Heart right ventricle (tissue), 16 donors: ENCODE measurements at regions not wholly inside any gene's neighbourhood (a gene's known extent, or its start where the extent isn't known, plus 50 kb on each side); places are given as distances from the start of the nearest gene placed in this dataset.

Source experiments
- ATAC-seq, 8 donors: fragments of 200-7000 bp; cut with Tn5 transposase; one replicate each; pipeline ENCODE4 v1.9.1; 2020; ENCODE audit warnings: mild to moderate bottlenecking in 8 of 8, moderate library complexity in 8 of 8, moderate number of reproducible peaks in 1 of 8
- DNase-seq, 2 donors: peaks; one replicate each; pipeline ENCODE4 v3.0.0-alpha.2; 2020
- H3K27ac ChIP-seq, 10 donors: fragments of 200-600 bp; sonication (generic) in 2 of 10; one replicate each; pipeline versions ENCODE4 v1.5.0 to v1.8.0; 2020 to 2022; ENCODE audit warnings: mild to moderate bottlenecking in 3 of 10
- H3K27me3 ChIP-seq, 7 donors: fragments of 200-600 bp; one replicate each; pipeline ENCODE4 v1.8.0; 2021 to 2022; ENCODE audit warnings: mild to moderate bottlenecking in 2 of 7
- H3K36me3 ChIP-seq, 9 donors: fragments of 200-600 bp; sonication (generic) in 1 of 9; one replicate each; pipeline versions ENCODE4 v1.5.0 to v1.8.0; 2020 to 2022; ENCODE audit warnings: mild to moderate bottlenecking in 2 of 9
- H3K4me1 ChIP-seq, 9 donors: fragments of 200-600 bp; sonication (generic) in 1 of 9; one replicate each; pipeline versions ENCODE4 v1.5.0 to v1.8.0; 2020 to 2022; ENCODE audit warnings: mild to moderate bottlenecking in 4 of 9
- H3K4me3 ChIP-seq, 10 donors: fragments of 200-600 bp; sonication (generic) in 2 of 10; one replicate each; pipeline versions ENCODE4 v1.5.0 to v1.8.0; 2020 to 2022; ENCODE audit warnings: mild to moderate bottlenecking in 7 of 10, moderate library complexity in 2 of 10
- H3K9me3 ChIP-seq, 11 donors: fragments of 200-600 bp in 10 of 11; sonication (generic) in 2 of 11; one replicate each; pipeline versions ENCODE4 v1.5.0 to v1.8.0; 2013 to 2022; ENCODE audit warnings: mild to moderate bottlenecking in 2 of 11, control low read depth in 1 of 11, moderate library complexity in 1 of 11
- CTCF ChIP-seq, 9 donors: fragments of 200-600 bp; sonication (generic) in 2 of 9; IDR thresholded peaks; one replicate each; pipeline versions ENCODE4 v1.5.0 to v1.8.0; 2021 to 2022; ENCODE audit warnings: antibody characterized with exemption in 9 of 9, mild to moderate bottlenecking in 5 of 9, moderate library complexity in 1 of 9
- whole genome bisulfite sequencing, 2 donors: extraction: QIAGEN DNeasy Blood & Tissue Kit; methylation state at CpG; one replicate each; pipeline ENCODE4 v1.1.7; 2013; ENCODE audit warnings: inconsistent platforms in 1 of 2; 5-methylcytosine and 5-hydroxymethylcytosine counted together
- intact Hi-C, 10 donors: fragments of 100-400 bp; cut with DNase I; formaldehyde crosslinking; loops; one replicate each; pipeline versions ENCODE4 v1.11.1 to v1.14.2; 2022
- donor health status: Arrhythmogenic right ventricular cardiomyopathy.
- donor health status: ischemic (EF 13 %, LVEDD 7.1; RV severe dilation, severe dysfunction).
- donor health status: healthy with polysubstance abuse.
- donor health status: DM: no; HTN: yes; CAD: no.
- donor health status: DM: no; HTN: no; CAD: no.
- donor health status: ischemic (EF 25% LVEDD 6.9; RV normal size, moderate dysfunction).
- donor health status: ischemic (EF 25% LVEDD 5.7; RV mildly dilated, moderate dysfunction).
- donor health status: healthy.
- donor health status: DM: yes; HTN: yes; CAD: no.
- donor health status: Ischemic cardiomyopathy.
- donor health status: ischemic (EF 35%, LVEDD 5.7; RV mildly dilated, moderate dysfunction).
- donor health status: nonischemic (EF 11% LVEDD 7.7; RV severe dilation, severe dysfunction).
- donor health status: DM: yes; HTN: yes; CAD: no.
- donor health status: PGD.
- donor health status: ischemic (EF 29% LVEDD 5.4; RV normal size, mild dysfunction).
- donor health status: nonischemic (EF 23%, LVEDD 6.1; RV moderate dilation, normal function).

DNA sequence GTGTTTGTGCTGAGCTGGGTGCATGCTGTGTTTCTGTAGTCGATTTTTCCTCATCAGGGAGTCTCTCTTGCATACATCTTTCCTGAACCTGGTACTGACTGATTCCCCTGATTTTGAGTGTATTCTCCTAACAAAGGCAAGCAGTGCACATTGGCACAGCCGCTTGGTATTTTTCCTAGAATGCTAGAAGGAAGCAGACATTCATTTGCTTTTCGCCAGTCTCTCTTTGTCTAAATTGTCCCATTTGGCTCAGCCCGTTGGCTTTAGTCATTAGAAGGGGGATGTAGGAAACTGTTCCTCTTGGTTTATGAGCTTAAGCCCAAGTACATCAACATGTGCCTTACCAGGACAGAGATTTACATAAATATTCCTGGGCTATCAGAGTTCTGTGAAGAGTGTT is 266.1 kb upstream of the TMTC4 start:
- 69 to 76% methylated on average over 4 of the region's 4 CpGs for WGBS, 2 donors
- Histone ChIP-seq H3K27ac (no peak overlapping the region), H3K4me1 (no peaks in the 10 kb centered on the region), H3K4me3 (no peak overlapping the region), H3K27me3 (no peaks in the 10 kb centered on the region), H3K36me3 (no peaks in the 10 kb centered on the region), H3K9me3 (no peaks in the 10 kb centered on the region)
- DNase-seq = no peak
- ATAC-seq = no peak
- intact Hi-C loops = no loop called here
- no peak for TF ChIP-seq CTCF (IDR thresholded peaks at IDR 0.05)

DNA sequence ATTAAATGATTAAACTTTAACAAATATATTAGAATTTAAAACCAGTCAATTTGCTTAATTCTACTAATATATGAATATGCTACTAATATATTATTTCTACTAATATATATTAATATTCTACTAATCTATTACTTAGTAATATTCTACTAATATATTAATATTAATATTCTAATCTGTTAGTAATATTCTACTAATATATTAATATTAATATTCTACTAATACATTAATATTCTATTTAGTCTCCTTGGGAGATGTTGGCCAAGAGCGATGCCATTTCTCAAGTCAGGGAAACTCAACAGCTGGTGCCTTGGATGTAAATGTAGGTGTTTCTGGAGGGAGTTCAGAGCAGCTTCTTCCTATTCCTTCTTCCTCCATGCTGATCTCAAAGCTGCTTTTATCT is 259.2 kb upstream of the TMTC4 start:
- WGBS, 2 donors = 90 to 94% methylated on average over 1 of the region's 1 CpG
- H3K9me3 ChIP-seq = no peaks in the 10 kb centered on the region
- no peak overlapping the region for H3K27ac ChIP-seq
- H3K4me3 ChIP-seq = no peak overlapping the region
- H3K27me3 ChIP-seq = peaks cover 0 to 4% (median 0%) of the 10 kb centered on the region in 7 donors
- no peak for DNase-seq
- intact Hi-C loops = no loop called here
- H3K36me3 ChIP-seq = no peaks in the 10 kb centered on the region
- no peaks in the 10 kb centered on the region for H3K4me1 ChIP-seq
- no peak for TF ChIP-seq CTCF (IDR thresholded peaks at IDR 0.05)
- ATAC-seq = no peak

DNA sequence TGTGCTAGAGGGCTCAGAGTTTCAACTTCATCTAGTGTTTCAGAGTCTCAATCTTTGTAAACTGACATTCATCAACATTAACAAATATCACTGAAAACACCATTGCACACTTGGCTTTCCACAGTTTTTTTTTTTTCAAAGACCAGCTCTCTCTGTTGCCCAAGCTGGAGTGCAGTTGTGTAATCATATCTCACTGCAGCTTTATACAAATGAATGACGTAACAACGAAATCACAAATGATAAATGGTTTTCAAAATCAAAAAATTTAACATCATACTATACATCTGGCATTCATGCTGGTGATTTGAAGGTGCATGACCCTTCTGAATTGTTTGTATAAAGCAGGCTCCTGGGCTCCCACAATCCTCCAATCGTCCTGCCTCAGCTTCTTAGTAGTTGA is 248.0 kb upstream of the TMTC4 start:
- intact Hi-C loops = no loop called here
- H3K4me1 ChIP-seq = no peaks in the 10 kb centered on the region
- H3K4me3 ChIP-seq = no peak overlapping the region
- no peak for ATAC-seq
- H3K27me3 ChIP-seq = no peaks in the 10 kb centered on the region
- H3K36me3 ChIP-seq = no peaks in the 10 kb centered on the region
- 73 to 78% methylated on average over 3 of the region's 3 CpGs for WGBS, 2 donors
- TF ChIP-seq CTCF (IDR thresholded peaks at IDR 0.05) = no peak
- no peak for DNase-seq
- no peak overlapping the region for H3K27ac ChIP-seq
- H3K9me3 ChIP-seq = no peaks in the 10 kb centered on the region

GRCh38 chr13:100921139-100921538 is 246.5 kb upstream of the TMTC4 start:
- H3K4me3 ChIP-seq = no peak overlapping the region
- no peak for TF ChIP-seq CTCF (IDR thresholded peaks at IDR 0.05)
- ATAC-seq = peak in 3 of 8 donors; percentile 37 to 52 (median 39)
- no peaks in the 10 kb centered on the region for H3K36me3 ChIP-seq
- no peaks in the 10 kb centered on the region for H3K4me1 ChIP-seq
- DNase-seq = no peak
- no peaks in the 10 kb centered on the region for H3K27me3 ChIP-seq
- WGBS, 2 donors = 39% methylated on average over 4 of the region's 4 CpGs
- H3K27ac ChIP-seq = no peak overlapping the region
- no peaks in the 10 kb centered on the region for H3K9me3 ChIP-seq
- intact Hi-C loops = no loop called here

GRCh38 chr13:100917011-100917410 is 242.4 kb upstream of the TMTC4 start:
- intact Hi-C loops = no loop called here
- no peak overlapping the region for H3K4me3 ChIP-seq
- no peaks in the 10 kb centered on the region for H3K27me3 ChIP-seq
- ATAC-seq = no peak
- TF ChIP-seq CTCF (IDR thresholded peaks at IDR 0.05) = no peak
- no peaks in the 10 kb centered on the region for H3K4me1 ChIP-seq
- H3K36me3 ChIP-seq = no peaks in the 10 kb centered on the region
- WGBS, 2 donors = 44 to 65% methylated on average over 3 of the region's 3 CpGs
- no peak for DNase-seq
- no peak overlapping the region for H3K27ac ChIP-seq
- peaks cover 0 to 10% (median 0%) of the 10 kb centered on the region in 11 donors for H3K9me3 ChIP-seq
